MCF 10A (cell line): ENCODE measurements at regions not wholly inside any gene's neighbourhood (a gene's known extent, or its start where the extent isn't known, plus 50 kb on each side); places are given as distances from the start of the nearest gene placed in this dataset.

ENCODE experiments used
- BruUV-seq: library from RNA; stranded (reverse); fragments of 400-500 nt; replicated peaks from 2 replicates; lab custom pipeline; 2021; lab: Mats Ljungman, UMichigan
- CTCF ChIA-PET: fragments of 300-600 bp; sonication (Branson Sonifier 250); formaldehyde crosslinking; extraction: SDS; loops from one replicate; lab custom pipeline; 2021; ENCODE audit warnings: antibody characterized with exemption, inconsistent platforms; lab: Yijun Ruan, JAX
- POLR2A ChIA-PET: fragments of 300-600, 350-650 bp; sonication (Branson Sonifier 250); formaldehyde crosslinking; extraction: SDS; loops from one replicate; lab custom pipeline; 2020; ENCODE audit warnings: antibody characterized with exemption, inconsistent platforms; lab: Yijun Ruan, JAX
- DNase-seq: peaks from one replicate; pipeline ENCODE4 v3.0.0-alpha.2; 2018; ENCODE audit not compliant: unreplicated experiment
- H3K27ac Mint-ChIP-seq: one replicate; pipeline ENCODE4 v1.8.0; 2022; ENCODE audit warnings: mild to moderate bottlenecking, low read depth, mixed read lengths; ENCODE audit not compliant: unreplicated experiment
- H3K27me3 Mint-ChIP-seq: one replicate; pipeline ENCODE4 v1.8.0; 2022; ENCODE audit warnings: mixed read lengths; ENCODE audit not compliant: insufficient read depth, unreplicated experiment
- H3K36me3 Mint-ChIP-seq: one replicate; pipeline ENCODE4 v1.8.0; 2022; ENCODE audit warnings: mild to moderate bottlenecking, moderate library complexity, mixed read lengths; ENCODE audit not compliant: insufficient read depth, unreplicated experiment
- H3K4me1 Mint-ChIP-seq: one replicate; pipeline ENCODE4 v1.8.0; 2022; ENCODE audit warnings: mixed read lengths; ENCODE audit not compliant: insufficient read depth, unreplicated experiment
- H3K4me3 Mint-ChIP-seq: one replicate; pipeline ENCODE4 v1.8.0; 2022; ENCODE audit warnings: mild to moderate bottlenecking, moderate library complexity, mixed read lengths; ENCODE audit not compliant: unreplicated experiment
- H3K9me3 Mint-ChIP-seq: one replicate; pipeline ENCODE4 v1.8.0; 2022; ENCODE audit warnings: mixed read lengths; ENCODE audit not compliant: unreplicated experiment
- intact Hi-C: fragments of 100-400 bp; cut with micrococcal nuclease; formaldehyde crosslinking; loops from 2 replicates; pipeline ENCODE4 v1.14.1; 2022
- TF ChIP-seq, protein P1 (sequence below): fragments of 200-600 bp; IDR thresholded peaks from one replicate; pipeline ENCODE4 v1.8.0; 2022; ENCODE audit warnings: antibody characterized with exemption, mild to moderate bottlenecking; ENCODE audit not compliant: unreplicated experiment

DNA sequence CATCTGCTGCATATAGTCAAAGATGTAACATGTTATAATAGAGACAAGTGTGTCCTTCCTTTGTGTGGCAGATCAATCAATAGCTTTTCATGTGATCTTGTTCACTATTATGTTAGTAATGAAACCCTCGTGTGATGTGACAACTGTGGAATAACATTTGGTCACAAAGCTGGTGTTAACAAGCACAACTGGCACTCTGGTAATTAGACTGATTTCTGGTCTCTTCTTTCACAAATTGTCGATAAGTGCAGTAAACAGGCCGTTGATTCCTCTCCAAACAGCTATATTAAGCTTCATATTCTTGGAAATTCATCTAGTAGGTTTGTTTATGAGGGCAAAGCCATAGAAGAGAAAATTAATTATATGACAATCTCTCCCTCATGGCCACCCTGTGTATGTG, 616.7 kb upstream of the PTBP2 start:
- H3K4me1 Mint-ChIP-seq, result no peaks in the 10 kb centered on the region
- CTCF ChIA-PET, result no interaction called here
- H3K36me3 Mint-ChIP-seq, result no peaks in the 10 kb centered on the region
- H3K27ac Mint-ChIP-seq, result no peak overlapping the region
- H3K9me3 Mint-ChIP-seq, result no peaks in the 10 kb centered on the region
- no TSS peak for BruUV-seq
- no peak overlapping the region for H3K4me3 Mint-ChIP-seq
- TF ChIP-seq, protein P1, sequence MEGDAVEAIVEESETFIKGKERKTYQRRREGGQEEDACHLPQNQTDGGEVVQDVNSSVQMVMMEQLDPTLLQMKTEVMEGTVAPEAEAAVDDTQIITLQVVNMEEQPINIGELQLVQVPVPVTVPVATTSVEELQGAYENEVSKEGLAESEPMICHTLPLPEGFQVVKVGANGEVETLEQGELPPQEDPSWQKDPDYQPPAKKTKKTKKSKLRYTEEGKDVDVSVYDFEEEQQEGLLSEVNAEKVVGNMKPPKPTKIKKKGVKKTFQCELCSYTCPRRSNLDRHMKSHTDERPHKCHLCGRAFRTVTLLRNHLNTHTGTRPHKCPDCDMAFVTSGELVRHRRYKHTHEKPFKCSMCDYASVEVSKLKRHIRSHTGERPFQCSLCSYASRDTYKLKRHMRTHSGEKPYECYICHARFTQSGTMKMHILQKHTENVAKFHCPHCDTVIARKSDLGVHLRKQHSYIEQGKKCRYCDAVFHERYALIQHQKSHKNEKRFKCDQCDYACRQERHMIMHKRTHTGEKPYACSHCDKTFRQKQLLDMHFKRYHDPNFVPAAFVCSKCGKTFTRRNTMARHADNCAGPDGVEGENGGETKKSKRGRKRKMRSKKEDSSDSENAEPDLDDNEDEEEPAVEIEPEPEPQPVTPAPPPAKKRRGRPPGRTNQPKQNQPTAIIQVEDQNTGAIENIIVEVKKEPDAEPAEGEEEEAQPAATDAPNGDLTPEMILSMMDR, result no peak
- intact Hi-C loops, result no loop called here
- no peak for DNase-seq
- POLR2A ChIA-PET, result no interaction called here
- H3K27me3 Mint-ChIP-seq, result no peaks in the 10 kb centered on the region

- intact Hi-C loops, result no loop called here
- H3K4me1 Mint-ChIP-seq, result no peaks in the 10 kb centered on the region
- no peaks in the 10 kb centered on the region for H3K9me3 Mint-ChIP-seq
- H3K4me3 Mint-ChIP-seq, result no peak overlapping the region
- CTCF ChIA-PET, result interaction anchor here (0.5 kb wide), 1 partner anchor 765 kb away, joined by 3 read pairs; no protein-coding TSS in a partner anchor
- DNase-seq, result no peak
- POLR2A ChIA-PET, result interaction anchor here (0.7 kb wide), 1 partner anchor 37 kb away, joined by 3 read pairs; no protein-coding TSS in a partner anchor
- no peaks in the 10 kb centered on the region for H3K27me3 Mint-ChIP-seq
- no peaks in the 10 kb centered on the region for H3K36me3 Mint-ChIP-seq
- TF ChIP-seq, protein P1, result no peak
- no TSS peak for BruUV-seq
- no peak overlapping the region for H3K27ac Mint-ChIP-seq
Observed at GRCh38 chr1:96116731-96117130, 604.9 kb upstream of the PTBP2 start.

DNA sequence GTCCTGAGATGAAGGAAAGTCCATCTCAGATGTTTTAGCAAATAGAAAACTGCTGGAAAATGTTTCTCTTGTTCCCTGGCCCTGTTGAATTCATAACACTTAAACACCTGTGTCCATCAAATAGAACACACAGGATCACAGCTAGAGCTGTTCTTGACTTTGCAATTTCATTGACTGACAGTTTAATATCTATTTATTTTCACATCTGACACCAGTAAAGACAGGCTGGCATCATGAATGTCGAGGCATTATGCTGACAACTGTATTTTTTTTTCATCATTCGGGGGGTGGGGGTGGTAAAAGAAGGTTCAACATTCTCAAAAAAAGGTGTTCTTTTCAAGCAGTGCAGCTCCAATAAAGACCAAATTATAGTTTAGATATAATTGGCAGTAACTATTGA, 591.2 kb upstream of the PTBP2 start:
- Mint-ChIP-seq H3K4me3 (no peak overlapping the region), H3K4me1 (no peaks in the 10 kb centered on the region), H3K9me3 (no peaks in the 10 kb centered on the region), H3K36me3 (no peaks in the 10 kb centered on the region), H3K27ac (no peak overlapping the region), H3K27me3 (no peaks in the 10 kb centered on the region)
- intact Hi-C loops, result no loop called here
- DNase-seq, result no peak
- no TSS peak for BruUV-seq
- ChIA-PET POLR2A (no interaction called here), CTCF (interaction anchor here (0.6 kb wide), 1 partner anchor 407 kb away, joined by 3 read pairs; no protein-coding TSS in a partner anchor)
- TF ChIP-seq, protein P1, result no peak

DNA sequence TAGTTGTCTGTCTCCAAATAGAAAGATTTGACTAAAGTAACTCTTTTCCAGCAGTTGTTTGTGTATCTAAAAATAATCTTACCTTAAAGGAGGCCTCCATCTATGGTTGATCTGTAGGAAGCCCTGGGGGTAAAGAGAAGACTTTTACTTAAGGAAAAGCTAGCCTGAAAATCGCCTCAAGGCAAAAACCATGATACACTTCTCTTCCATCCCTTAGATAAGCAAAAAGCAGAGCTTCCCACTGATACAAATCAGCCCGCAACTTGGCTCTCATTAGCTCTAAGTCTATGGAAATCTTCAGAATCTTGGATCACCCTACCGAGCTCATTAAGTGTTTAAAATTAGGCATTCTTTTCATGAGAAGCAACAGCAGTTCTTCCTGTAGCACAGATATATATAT, 576.9 kb upstream of the PTBP2 start:
- POLR2A ChIA-PET, result no interaction called here
- no peak overlapping the region for H3K4me3 Mint-ChIP-seq
- H3K27me3 Mint-ChIP-seq, result no peaks in the 10 kb centered on the region
- TF ChIP-seq, protein P1, result no peak
- no peaks in the 10 kb centered on the region for H3K4me1 Mint-ChIP-seq
- H3K9me3 Mint-ChIP-seq, result no peaks in the 10 kb centered on the region
- no TSS peak for BruUV-seq
- H3K36me3 Mint-ChIP-seq, result no peaks in the 10 kb centered on the region
- CTCF ChIA-PET, result no interaction called here
- H3K27ac Mint-ChIP-seq, result no peak overlapping the region
- intact Hi-C loops, result no loop called here
- no peak for DNase-seq
